T-helper 17 cell (primary cell): ENCODE measurements at regions not wholly inside any gene's neighbourhood (a gene's known extent, or its start where the extent isn't known, plus 50 kb on each side); places are given as distances from the start of the nearest gene placed in this dataset.

Experiments
- ATAC-seq: fragments of 150-1000 bp; cut with Tn5 transposase; 2 replicates; pipeline ENCODE4 v1.10.0; 2021; ENCODE audit warnings: mild to moderate bottlenecking, moderate library complexity
- DNase-seq, 3 donors: peaks; one replicate each; pipeline versions ENCODE4 v3.0.0 to v3.0.0-alpha.2; 2020 to 2021
- H3K9me3 ChIP-seq: one replicate; pipeline ENCODE4 v1.7.0; 2013; ENCODE audit warnings: low read length, mild to moderate bottlenecking; ENCODE audit not compliant: control insufficient read depth, poor library complexity, severe bottlenecking
- H3K27ac Mint-ChIP-seq: one replicate; pipeline ENCODE4 v1.8.0; 2022; ENCODE audit warnings: mild to moderate bottlenecking, moderate library complexity, mixed read lengths
- H3K27me3 Mint-ChIP-seq: one replicate; pipeline ENCODE4 v1.8.0; 2022; ENCODE audit warnings: mixed read lengths
- H3K36me3 Mint-ChIP-seq: one replicate; pipeline ENCODE4 v1.8.0; 2022; ENCODE audit warnings: low read depth, mixed read lengths
- H3K4me1 Mint-ChIP-seq: one replicate; pipeline ENCODE4 v1.8.0; 2022; ENCODE audit warnings: mild to moderate bottlenecking, mixed read lengths
- H3K4me3 Mint-ChIP-seq: one replicate; pipeline ENCODE4 v1.8.0; 2022; ENCODE audit warnings: mild to moderate bottlenecking, moderate library complexity, mixed read lengths

DNA sequence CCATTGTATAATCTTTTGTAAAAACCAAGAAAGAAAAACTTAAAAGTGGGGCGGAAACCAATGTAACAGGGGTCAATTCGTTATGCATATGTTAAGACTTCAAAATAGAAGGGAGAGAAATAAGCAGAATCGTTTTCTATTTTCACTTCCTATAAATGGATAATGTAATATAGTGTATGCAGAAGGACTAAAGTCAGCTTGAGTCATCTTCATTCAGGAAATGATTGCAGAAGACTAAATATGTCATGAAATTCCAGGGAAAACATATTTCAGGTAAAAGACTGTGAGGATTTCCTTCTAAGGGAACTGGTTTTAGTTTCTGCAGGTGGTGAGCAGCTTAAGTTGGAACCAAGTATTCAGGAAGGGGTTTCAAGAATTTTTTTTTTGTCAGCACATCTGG is 753.3 kb downstream of the IRX1 start:
- Mint-ChIP-seq H3K4me3 (no peak overlapping the region), H3K4me1 (no peaks in the 10 kb centered on the region), H3K27ac (no peak overlapping the region), H3K36me3 (no peaks in the 10 kb centered on the region), H3K27me3 (no peaks in the 10 kb centered on the region)
- no peak for DNase-seq
- no peak for ATAC-seq
- H3K9me3 ChIP-seq, result no peaks in the 10 kb centered on the region

DNA sequence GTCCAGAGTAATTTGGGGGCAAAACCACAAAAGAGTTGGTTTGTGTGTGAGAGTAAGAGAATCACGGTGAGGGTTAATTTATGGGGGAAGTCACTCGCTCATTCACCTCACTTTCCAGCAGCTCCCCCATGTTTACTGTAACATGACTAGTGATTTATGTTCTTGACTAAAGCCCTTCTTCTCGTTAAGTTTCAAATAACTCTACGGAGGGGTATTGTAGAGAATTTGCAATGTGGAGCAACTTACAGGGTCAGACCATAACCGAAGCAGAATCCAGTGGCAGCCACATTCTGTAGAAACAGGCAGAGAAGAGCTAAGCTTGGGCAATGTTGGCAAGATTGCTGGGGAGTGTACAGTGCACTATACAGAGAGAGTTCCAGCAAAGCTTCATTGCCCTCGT is 760.6 kb downstream of the IRX1 start:
- no peaks in the 10 kb centered on the region for H3K27me3 Mint-ChIP-seq
- no peak overlapping the region for H3K4me3 Mint-ChIP-seq
- no peaks in the 10 kb centered on the region for H3K36me3 Mint-ChIP-seq
- H3K27ac Mint-ChIP-seq, result no peak overlapping the region
- ATAC-seq, result no peak
- no peaks in the 10 kb centered on the region for H3K9me3 ChIP-seq
- no peak for DNase-seq
- no peaks in the 10 kb centered on the region for H3K4me1 Mint-ChIP-seq

DNA sequence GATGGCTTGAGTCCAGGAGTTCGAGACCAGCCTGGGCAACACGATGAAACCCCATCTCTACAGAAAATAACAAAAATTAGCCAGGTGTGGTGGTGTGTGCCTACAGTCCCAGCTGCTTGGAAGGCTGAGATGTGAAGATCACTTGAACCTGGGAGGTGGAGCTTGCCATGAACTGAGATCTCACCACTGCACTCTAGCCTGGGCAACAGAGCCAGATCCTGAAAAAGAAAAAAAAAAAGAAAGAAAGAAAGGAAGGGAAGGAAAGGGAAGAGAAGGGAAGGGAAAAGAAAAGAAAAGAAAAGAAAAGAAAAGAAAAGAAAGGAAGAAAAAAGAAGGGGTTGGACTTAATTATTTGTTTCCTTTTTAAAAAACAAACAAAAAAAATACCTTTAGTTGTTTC is 764.2 kb downstream of the IRX1 start:
- no peaks in the 10 kb centered on the region for H3K9me3 ChIP-seq
- H3K27ac Mint-ChIP-seq, result no peak overlapping the region
- H3K4me3 Mint-ChIP-seq, result no peak overlapping the region
- DNase-seq (no peak), ATAC-seq (no peak)
- H3K4me1 Mint-ChIP-seq, result no peaks in the 10 kb centered on the region
- no peaks in the 10 kb centered on the region for H3K27me3 Mint-ChIP-seq
- H3K36me3 Mint-ChIP-seq, result no peaks in the 10 kb centered on the region

DNA sequence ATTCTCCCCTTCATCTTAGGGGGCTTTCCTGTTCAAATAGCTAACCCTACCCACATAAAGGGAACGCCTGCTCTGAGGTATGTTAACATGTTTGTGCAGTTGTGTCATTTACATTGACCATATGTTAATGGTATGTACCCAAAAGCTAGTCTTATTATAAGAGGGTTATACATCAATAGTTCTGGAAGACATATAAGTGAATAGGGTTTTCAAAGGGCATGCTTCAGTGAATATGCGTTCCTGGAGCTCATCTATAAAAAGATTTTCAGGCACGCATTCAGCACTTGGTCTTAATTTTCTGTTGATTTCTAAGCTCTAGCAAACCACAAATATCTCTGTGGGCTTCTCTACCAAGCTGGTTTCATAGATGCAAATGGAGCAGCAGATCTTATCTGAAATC is 766.1 kb downstream of the IRX1 start:
- no peaks in the 10 kb centered on the region for H3K9me3 ChIP-seq
- ATAC-seq (no peak), DNase-seq (no peak)
- Mint-ChIP-seq H3K4me3 (no peak overlapping the region), H3K27ac (no peak overlapping the region), H3K4me1 (no peaks in the 10 kb centered on the region), H3K27me3 (no peaks in the 10 kb centered on the region), H3K36me3 (no peaks in the 10 kb centered on the region)

DNA sequence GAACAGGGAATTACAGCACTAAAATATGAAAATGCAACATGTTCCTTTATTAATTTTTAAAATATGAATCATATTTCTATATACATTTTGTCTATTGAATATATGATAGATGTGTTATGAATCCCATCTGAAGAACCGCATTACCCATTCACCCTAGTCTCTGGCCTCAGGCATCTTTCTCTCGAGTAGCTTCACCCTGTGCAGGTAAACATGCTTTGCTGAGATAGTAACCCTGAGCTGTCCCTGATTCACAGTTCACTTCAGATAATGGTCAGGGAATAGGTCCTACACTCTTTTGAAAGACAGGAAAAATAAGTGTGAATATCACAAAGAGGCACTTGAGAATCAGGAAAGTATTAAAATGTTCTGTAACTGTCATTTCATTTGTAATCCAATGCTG is 766.8 kb downstream of the IRX1 start:
- H3K27me3 Mint-ChIP-seq, result no peaks in the 10 kb centered on the region
- H3K4me3 Mint-ChIP-seq, result no peak overlapping the region
- no peaks in the 10 kb centered on the region for H3K9me3 ChIP-seq
- DNase-seq (no peak), ATAC-seq (no peak)
- no peaks in the 10 kb centered on the region for H3K36me3 Mint-ChIP-seq
- H3K4me1 Mint-ChIP-seq, result no peaks in the 10 kb centered on the region
- no peak overlapping the region for H3K27ac Mint-ChIP-seq

DNA sequence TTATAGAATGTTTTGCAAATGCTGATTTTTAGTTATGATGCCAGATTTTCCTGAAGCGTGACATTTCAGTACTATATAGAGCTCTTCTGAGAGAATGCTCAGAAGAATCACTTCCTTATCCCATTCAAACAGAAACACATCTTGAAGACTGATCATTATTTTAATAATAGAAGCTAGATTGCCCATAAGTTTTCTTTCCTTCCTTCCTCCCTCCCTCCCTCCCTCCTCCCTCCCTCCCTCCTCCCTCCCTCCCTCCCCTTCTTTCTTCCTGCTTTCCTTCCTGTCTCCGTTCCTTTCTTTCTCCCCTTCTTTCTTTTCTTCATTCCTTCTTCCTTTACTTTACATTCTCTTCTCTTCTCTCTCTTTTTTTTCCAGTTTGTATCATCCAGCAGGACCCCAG is 767.4 kb downstream of the IRX1 start:
- no peaks in the 10 kb centered on the region for H3K9me3 ChIP-seq
- H3K27me3 Mint-ChIP-seq, result no peaks in the 10 kb centered on the region
- no peak overlapping the region for H3K27ac Mint-ChIP-seq
- ATAC-seq, result no peak
- no peak for DNase-seq
- no peak overlapping the region for H3K4me3 Mint-ChIP-seq
- H3K4me1 Mint-ChIP-seq, result no peaks in the 10 kb centered on the region
- no peaks in the 10 kb centered on the region for H3K36me3 Mint-ChIP-seq

DNA sequence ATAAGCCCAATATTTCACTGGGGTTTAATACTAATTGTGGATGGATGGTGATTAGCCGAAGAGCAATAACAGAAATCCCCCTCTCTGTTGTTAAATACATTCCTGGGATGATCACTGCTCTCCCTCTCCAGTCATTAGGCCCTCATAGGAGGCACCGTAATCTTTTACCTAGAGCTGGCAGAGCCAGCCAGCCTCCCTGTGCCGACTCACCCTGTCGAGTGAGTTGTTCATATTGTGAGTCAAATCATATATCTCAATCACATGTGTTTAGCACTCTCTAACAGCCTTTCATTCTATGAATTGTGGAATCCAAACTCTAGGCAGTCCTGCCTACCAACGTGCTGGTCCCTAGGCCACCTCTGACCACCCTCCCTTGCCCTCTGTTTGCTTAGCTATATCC is 771.0 kb downstream of the IRX1 start:
- DNase-seq (no peak), ATAC-seq (no peak)
- H3K36me3 Mint-ChIP-seq, result no peaks in the 10 kb centered on the region
- no peaks in the 10 kb centered on the region for H3K9me3 ChIP-seq
- H3K4me1 Mint-ChIP-seq, result no peaks in the 10 kb centered on the region
- H3K27me3 Mint-ChIP-seq, result no peaks in the 10 kb centered on the region
- no peak overlapping the region for H3K27ac Mint-ChIP-seq
- no peak overlapping the region for H3K4me3 Mint-ChIP-seq

DNA sequence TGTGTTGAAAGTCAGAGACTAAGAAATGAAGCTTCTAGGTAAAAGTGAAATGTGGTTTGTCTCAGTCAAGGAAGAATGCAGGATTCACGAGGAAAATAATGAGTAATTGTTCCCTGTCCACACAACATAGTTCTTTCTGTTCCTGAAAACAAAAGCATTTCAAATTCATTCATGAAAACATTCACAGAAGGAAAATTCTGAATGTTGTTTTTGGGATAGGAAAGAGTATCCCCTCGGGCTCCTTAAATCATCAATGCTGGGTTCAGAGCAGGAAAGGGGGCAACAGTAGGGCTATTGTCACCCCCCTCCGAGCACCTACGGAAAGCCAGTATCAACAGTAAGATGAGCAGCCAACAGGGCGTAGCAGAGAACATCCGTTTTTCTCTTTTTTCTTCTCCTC is 769.9 kb upstream of the ADAMTS16 start:
- H3K27ac Mint-ChIP-seq, result no peak overlapping the region
- H3K4me1 Mint-ChIP-seq, result no peaks in the 10 kb centered on the region
- no peaks in the 10 kb centered on the region for H3K36me3 Mint-ChIP-seq
- ATAC-seq (no peak), DNase-seq (no peak)
- H3K9me3 ChIP-seq, result no peaks in the 10 kb centered on the region
- no peak overlapping the region for H3K4me3 Mint-ChIP-seq
- no peaks in the 10 kb centered on the region for H3K27me3 Mint-ChIP-seq

DNA sequence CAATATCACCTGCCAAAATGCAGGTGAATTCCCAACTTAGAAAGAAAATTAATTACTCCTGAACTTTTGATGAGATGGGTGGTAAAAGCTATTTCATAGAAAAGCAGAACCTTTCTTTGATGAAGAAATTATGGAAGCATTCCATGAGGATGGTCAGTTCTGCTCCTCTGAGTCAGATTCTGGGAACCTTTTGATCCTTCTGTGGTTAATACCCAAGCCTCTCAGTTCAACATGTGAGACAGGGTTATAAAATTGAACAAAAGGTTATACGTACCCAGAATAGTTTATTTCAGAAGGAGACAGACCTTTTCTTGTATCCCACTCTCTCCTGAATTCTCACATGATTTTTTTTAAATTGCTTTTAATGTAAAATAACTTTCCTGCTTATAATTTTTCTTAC is 767.6 kb upstream of the ADAMTS16 start:
- no peaks in the 10 kb centered on the region for H3K4me1 Mint-ChIP-seq
- H3K4me3 Mint-ChIP-seq, result no peak overlapping the region
- H3K27me3 Mint-ChIP-seq, result no peaks in the 10 kb centered on the region
- H3K36me3 Mint-ChIP-seq, result no peaks in the 10 kb centered on the region
- H3K9me3 ChIP-seq, result no peaks in the 10 kb centered on the region
- no peak overlapping the region for H3K27ac Mint-ChIP-seq
- ATAC-seq (no peak), DNase-seq (no peak)

DNA sequence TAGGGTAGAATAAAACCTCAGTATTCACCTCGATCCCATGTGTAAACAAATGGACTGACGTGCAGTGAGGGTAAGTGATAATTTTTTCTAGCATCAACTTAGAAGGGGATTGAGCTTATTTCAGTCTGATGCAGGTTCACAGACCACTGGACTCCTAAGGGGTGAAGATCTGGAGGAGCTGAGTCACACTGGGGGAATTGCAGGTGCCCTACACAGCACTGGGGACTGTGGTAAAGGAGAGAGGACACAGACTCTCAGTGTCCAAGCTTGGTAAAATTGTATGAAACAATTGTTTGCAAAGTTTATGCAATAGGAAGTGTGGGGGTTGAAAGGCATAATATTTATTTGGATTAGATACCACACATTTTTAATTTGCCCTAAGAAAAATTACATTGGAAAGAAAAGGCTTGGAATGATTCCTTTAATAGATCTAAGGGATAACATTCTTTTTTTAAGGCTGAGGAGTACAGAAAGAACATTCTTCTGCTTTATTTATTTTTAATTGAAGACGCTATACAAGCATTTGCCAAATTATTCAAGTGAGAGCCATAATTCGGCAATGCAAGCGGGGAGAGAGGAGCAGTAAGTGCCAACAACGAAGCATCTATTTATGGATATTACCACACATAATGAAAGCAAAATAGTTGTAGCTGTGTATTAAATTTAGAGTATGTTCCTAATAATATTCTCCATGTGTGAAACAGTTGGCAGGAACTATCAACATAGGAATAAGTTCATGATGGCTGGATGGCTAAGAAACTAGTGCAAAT is 766.9 kb upstream of the ADAMTS16 start:
- H3K9me3 ChIP-seq, result no peaks in the 10 kb centered on the region
- H3K27me3 Mint-ChIP-seq, result no peaks in the 10 kb centered on the region
- H3K27ac Mint-ChIP-seq, result no peak overlapping the region
- H3K4me3 Mint-ChIP-seq, result no peak overlapping the region
- ATAC-seq, result no peak
- no peaks in the 10 kb centered on the region for H3K4me1 Mint-ChIP-seq
- no peak for DNase-seq
- no peaks in the 10 kb centered on the region for H3K36me3 Mint-ChIP-seq

DNA sequence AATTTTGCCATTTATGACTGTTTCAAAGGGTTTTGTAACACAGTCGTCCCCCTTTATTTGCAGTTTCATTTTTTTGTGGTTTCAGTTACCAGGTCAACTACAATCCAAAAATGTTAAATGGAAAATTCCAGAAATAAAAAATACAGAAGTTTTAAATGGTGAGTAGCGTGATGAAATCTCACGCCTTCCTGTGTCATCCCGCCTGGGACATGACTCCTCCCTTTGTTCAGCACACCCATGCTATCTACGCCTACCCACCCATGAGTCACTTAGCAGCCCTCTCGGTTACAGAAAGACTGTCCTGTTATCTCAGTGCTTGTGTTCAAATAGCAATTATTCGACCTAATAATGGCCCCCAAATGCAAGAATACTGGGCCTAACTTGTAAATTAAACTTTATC is 765.3 kb upstream of the ADAMTS16 start:
- DNase-seq (no peak), ATAC-seq (no peak)
- H3K27me3 Mint-ChIP-seq, result no peaks in the 10 kb centered on the region
- no peaks in the 10 kb centered on the region for H3K4me1 Mint-ChIP-seq
- no peaks in the 10 kb centered on the region for H3K36me3 Mint-ChIP-seq
- no peak overlapping the region for H3K27ac Mint-ChIP-seq
- H3K9me3 ChIP-seq, result no peaks in the 10 kb centered on the region
- H3K4me3 Mint-ChIP-seq, result no peak overlapping the region

DNA sequence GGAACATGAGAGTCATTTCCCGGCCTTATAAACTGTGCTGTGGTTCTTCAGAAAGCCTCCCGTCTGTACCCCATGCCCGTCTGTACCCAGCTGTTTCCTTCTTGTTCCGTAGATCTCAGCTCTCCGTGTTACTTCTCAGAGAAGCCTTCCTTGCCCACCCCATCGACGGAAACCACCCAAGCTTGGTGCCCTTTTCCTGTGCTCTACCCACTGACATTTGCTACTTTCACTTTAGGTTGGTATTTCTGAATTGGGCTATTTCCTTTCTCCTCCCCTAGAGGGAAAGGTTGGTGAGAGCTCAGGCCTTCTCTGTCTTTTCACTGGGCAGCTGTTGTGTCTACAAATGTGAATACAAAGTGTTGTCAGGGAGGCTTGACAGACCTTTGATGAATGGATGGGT is 764.5 kb upstream of the ADAMTS16 start:
- DNase-seq (no peak), ATAC-seq (no peak)
- Mint-ChIP-seq H3K27me3 (no peaks in the 10 kb centered on the region), H3K36me3 (no peaks in the 10 kb centered on the region), H3K27ac (no peak overlapping the region), H3K4me3 (no peak overlapping the region), H3K4me1 (no peaks in the 10 kb centered on the region)
- H3K9me3 ChIP-seq, result no peaks in the 10 kb centered on the region

DNA sequence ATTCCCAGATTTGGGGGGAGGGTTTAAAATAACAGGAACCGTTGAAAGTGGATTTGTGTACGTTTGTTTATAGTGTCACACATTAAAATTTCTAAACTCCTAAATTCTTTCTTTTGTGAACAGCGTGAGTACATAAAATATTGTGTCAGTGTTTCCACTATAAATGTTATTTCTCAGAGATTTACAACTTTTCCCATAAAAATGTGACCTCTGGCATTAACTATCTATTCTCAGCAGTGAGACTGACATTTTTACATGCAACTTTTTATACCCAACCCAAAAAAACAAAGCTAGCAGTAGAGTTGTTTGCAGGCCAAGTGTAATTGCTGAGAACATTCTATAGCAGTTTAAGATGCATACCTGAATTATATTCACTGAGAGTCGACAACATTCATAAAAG is 757.0 kb upstream of the ADAMTS16 start:
- ATAC-seq (no peak), DNase-seq (no peak)
- Mint-ChIP-seq H3K27me3 (no peaks in the 10 kb centered on the region), H3K27ac (no peak overlapping the region), H3K4me1 (no peaks in the 10 kb centered on the region), H3K36me3 (no peaks in the 10 kb centered on the region), H3K4me3 (no peak overlapping the region)
- H3K9me3 ChIP-seq, result no peaks in the 10 kb centered on the region

DNA sequence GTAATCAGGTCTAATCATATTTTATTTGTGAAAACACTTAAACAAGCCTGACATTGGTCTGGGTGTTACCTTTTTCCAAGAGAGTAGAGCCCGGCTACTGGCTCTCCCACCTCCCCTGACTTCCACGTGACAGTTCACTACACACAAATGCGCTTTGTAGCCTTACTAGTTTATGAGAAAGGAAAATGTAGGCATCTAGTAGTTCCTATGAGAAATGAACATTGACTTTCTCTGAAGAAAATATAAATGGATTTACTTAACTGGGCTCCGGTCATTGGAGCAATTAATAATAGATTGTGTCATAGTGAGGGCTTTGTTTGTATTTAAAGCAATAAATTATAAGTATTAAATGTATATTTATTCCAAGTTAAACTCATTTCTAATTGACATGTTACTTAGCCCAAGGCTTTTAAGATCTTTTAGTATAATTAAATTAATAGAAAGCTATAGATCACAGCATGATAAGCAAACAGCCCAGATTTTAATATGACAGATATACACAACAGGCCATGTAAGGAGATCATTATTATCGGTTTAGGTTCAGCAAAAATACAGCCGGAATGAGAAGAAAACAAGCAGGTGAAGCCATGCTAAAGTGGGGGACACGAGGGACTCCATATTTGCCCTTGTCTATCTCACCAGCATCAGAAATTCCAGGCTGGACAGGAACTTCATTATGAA is 756.5 kb upstream of the ADAMTS16 start:
- no peaks in the 10 kb centered on the region for H3K27me3 Mint-ChIP-seq

More for the DNA sequence above, 756.5 kb upstream of the ADAMTS16 start:
- DNase-seq, result no peak
- no peaks in the 10 kb centered on the region for H3K9me3 ChIP-seq
- H3K4me1 Mint-ChIP-seq, result no peaks in the 10 kb centered on the region
- no peaks in the 10 kb centered on the region for H3K36me3 Mint-ChIP-seq
- H3K27ac Mint-ChIP-seq, result no peak overlapping the region
- ATAC-seq, result no peak
- no peak overlapping the region for H3K4me3 Mint-ChIP-seq
